Stimulated activated CD4-positive, alpha-beta T cell treated with anti-CD3 and anti-CD28 coated beads, Interleukin-12 subunit alpha, Interleukin-12 subunit beta, amount 100 ng/mL, for 24 hours (primary cell): ENCODE measurements at regions not wholly inside any gene's neighbourhood (a gene's known extent, or its start where the extent isn't known, plus 50 kb on each side); places are given as distances from the start of the nearest gene placed in this dataset.

Source experiments
- DNase-seq, 2 experiments: peaks; one replicate each; pipeline ENCODE4 v3.0.0-alpha.2; 2020; ENCODE audit warnings: low read depth in 2 of 2

DNA sequence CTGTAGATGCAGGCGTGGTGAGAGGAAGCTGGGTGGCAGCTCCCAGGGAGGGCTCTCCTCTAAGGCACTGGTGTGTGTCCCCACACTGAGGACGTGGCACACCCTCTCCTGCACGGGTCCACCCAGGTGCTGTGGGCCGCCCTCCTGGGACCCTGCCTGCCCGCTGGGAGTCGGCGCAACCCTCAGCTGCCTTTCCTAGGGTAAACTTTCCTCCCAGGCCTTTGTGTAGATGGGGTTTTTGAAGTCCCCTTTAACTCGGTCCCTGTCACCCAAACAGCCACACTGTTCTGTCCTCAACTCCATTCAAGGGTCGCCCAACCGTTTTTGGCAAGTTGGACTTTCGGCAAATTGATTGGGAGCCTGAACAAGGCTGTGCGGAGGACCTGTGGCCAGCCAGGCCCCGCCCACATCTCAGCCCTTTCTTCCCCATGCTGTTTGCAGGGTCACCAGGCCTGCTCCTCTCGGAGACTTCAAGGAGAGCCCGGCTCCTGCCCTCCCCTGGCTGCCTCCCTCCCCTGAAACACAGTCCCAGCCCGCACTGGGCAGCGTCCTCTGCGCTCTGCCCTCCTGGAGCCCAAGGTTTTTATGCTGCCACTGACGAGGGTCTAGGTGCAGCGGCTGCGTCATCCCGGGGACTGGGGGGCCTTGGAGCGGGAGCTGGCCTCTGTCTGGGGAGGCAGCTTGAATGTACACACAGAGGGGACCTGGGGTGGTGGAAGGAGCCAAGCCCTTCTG, 1126.2 kb downstream of the BRD1 start:
- no peak for DNase-seq

DNA sequence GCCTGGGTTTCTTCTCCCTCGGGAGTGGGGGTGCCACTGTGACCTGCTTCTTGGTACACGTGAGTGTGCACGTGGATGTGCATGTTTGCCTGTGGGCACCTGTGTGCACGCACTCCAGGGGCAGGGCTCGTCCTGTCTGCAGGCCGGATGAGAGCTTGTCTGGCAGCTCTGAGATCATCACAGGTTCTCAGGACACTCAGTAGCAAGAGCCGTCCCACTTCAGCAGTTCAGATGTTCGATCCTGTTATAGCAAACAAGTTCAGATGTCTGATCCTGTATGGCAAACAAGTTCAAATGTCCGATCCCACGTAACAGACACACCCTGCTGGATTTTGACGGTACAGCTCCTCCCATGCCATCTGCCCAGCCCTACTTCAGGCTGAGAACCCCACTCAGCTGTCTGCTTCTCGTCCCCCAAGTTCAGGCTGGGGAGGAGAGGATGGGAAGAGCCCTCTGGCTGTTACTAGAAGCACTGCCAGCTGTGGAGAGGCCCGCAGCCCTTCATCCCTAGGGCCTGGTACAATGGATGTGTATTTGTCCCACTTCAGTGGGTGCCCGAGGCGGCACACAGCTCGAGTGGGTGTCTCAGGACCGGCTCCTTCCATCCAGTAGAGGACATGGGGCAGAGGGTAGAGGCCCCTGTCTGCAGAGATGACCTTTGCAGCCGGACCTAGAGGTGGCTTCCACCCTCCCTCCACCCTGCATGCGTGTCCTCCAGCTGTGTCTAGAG, 1126.9 kb downstream of the BRD1 start:
- DNase-seq, result no peak

DNA sequence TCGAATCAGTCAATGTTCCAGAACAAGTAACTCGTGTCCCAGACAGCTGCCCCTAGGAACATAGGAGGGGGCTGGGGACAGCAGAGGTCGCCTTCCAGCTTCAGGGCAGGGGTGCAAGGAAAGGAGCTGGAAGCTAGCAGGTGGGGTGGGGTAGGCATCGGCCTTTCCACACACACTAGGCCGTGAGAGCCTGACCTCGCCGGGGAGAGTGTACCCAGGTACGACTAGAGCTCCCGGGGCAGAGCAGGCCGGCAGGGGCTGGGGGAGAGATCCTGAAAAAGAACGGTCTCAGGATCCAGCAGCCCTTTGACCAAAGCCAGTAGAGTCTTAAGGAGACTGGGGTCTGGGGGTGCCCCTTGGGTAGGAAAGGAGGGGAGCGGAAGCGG, 1127.5 kb downstream of the BRD1 start:
- no peak for DNase-seq

DNA sequence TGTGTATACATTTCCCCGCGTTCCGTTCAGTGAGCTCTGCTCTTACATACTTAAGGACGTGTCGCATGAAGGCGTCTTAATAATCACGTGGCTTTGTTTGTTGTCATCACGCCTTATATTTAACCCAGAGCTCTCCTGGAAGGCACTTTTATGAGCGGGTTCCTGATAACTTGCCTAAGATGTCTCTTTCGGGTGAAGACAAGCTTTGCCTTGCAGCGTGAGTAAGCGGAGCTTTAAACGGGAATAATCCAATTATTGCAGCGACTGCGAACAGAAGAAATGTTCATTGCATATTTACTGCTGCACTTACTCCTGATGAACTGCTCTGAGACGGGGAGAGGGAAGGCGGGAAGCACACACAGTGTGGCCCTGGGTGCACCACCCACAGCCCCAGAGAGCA, 1128.2 kb downstream of the BRD1 start:
- no peak for DNase-seq

DNA sequence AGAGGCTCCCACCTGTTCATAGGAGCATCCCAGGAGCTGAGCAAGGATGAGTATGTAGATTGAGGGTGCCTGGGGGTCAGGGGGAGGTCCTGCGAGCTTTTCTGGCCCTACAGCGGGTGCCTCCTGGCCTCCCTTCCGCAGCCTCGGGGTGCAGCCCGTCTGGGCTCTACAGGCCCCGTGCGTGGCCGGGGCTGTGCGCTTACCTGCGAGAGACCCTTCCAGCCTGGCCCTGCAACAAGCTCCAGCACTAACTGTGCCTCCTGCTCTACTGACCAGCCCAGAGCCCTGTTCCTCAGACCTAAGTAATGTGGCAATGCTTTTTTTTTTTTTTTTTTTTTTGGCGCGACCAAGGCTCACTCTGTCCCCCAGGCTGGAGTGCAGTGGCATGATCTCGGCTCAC, 1129.1 kb downstream of the BRD1 start:
- DNase-seq, result no peak

DNA sequence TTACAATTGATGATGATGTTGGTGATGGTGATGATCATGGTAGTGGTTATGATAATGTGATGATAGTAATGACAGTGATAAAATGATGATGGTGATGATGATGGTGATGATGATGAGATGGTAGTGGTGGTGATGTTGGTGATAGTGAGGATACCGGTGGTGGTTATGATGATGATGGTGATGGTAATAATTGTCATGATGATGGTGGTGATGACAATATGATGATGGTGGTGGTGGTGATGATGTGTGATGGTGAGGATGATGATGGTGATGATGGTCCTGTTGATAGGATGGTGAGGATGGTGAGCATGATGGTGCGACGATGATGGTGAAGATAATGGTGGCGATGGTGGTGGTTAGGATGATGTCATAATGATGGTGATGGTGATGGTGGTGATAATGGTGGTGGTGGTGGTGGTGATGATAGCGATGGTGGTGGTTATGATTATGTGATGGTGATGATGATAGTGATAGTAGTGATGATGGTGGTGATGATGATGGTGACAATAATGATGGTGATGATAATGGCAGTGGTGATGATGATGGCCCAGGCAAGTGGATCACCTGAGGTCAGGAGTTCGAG, 1129.9 kb downstream of the BRD1 start:
- DNase-seq, result no peak

DNA sequence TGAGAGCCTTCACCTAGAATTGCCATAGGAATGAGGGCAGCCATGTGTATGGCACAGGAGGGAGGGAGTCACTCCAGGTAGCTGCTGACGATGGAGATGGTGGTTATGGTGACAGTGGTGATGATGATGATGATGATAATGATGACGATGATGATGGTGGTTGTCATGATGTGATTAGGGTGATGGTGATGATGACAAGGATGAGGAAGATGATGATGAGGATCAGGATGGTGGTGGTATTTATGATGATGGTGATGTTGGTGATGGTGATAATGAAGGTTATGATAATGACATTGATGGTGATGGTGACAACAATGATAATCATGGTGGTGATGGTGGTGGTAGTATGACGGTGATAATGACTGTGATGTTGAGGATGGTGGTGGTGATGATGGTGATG, 1130.5 kb downstream of the BRD1 start:
- no peak for DNase-seq

DNA sequence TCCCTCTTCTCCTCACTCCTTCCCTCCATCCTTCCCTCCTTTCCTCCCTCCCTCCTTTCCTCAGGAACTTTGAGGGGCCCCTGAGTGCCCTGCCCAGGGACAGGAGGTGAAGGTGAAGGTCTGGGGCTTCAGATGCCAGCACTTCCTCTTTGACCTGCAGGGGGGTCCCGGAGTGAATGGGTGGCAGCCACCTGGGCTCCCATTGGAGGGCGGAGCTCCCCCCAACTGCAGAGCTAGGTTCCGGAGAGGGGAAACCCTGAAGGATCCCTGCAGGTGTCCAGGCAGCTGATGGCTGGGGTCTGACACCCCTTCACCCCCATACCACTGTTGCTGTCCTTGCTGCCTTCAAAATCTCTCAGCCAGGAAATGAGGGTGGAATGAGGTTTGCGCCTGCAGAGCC, 1131.3 kb downstream of the BRD1 start:
- no peak for DNase-seq

DNA sequence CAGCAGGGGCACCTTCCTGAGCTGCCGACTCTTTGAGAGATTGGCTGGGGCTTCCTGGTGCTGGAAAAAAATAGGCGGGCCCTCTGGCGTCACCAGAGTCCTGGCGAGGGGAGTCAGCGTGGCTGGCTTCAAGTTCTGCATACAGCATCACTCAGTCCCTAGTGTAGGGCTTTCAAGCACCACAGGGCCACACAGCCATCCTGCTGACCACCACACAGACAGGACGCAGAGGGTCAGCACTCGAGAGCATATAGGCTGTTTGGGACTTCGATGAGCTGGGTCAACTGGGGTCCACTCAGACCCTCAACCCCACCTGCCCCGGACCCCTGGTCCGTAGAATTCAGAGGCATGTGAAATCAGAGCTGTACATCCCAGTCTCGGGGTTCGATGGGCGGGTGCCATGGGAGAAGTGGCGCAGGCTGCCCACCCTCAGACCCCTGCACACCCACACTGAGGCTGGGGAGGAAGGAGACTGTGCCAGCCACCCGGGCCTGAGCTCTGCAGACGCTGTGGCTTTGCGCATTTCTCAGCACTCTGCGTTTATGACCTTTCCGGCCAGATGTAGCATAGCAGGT, 1131.9 kb downstream of the BRD1 start:
- DNase-seq, result no peak

DNA sequence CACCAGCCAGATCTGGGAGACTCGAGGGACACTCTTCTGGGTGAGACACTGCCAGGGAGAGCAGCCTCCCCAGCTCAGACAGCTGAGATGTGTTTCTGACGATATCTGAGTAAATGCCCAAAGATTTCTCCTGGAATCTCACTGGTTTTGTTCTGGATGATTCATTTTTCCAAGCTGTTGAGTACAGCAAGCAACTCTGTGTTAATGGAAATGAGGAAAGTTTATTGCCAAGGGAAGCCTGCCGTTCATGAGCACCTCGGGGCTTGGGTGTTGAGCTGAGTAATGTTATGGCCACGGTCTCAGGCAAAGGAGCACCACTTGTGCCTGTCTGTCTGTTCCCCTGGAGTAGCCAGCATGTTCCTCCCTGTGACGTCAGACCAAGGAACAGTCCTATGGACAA, 1132.4 kb downstream of the BRD1 start:
- DNase-seq, result no peak

DNA sequence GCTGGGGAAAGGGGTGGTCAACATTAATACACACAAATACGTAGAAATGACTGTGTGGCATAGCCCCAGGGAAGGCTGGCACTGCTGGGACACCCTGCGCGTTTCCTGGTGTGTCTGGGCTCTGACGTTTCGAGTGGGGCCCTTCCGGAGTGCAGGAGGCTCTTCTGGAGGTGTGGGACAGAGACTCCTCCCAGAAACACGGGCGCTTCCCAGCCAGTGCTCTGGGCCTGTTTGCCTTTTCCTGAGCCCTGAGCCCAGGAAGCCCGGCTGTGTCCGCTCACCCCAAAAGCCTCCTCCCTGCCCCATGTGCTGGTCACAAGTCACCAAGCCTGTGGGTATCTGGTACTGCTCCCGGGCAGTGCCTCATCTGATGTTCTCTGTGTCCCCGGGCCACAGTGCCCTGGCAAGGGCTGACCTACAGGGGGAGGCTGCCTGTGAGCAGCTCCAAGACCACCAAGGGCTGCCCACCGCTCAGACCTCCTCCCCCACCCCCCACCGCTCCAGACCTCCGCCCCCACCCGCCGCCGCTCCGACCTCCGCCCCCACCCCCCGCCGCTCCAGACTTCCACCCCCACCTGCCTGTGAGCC, 1133.3 kb downstream of the BRD1 start:
- no peak for DNase-seq

DNA sequence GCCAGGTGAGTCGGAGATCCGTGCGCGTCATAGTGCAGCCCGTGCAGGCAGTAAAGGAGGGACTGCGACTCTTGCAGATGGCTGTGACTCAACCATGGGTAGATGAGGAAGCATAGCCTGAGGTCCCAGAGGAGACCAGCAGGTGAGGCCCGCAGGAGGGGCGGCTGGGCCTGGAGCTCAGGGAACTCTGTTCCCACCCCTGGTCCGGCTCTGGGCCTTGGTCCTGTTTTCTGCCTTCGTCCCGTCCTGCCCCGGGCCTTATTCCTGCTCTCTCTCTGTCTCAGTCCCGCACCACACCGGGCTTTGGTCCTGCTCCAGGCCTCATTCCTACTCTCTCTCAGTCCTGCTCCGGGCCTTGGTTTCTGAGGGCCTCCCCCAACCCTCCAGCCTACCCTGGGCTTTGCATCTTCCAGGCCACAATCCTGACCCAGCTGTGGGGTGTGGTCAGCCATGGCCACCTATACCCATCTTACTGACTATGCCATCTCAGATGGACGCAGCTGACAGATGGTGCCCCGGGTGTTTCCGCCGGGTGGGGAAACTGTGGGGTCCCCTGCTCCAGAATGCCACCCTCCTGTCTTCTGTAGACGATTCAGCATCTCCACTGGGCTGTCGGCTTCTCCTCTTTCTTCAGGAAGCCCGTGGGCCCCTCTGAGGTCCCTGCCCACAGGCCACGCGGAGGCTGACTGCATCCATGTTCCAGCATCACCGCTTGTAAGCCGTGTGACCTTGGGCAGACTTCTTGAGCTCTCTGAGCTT, 1134.1 kb downstream of the BRD1 start:
- no peak for DNase-seq

DNA sequence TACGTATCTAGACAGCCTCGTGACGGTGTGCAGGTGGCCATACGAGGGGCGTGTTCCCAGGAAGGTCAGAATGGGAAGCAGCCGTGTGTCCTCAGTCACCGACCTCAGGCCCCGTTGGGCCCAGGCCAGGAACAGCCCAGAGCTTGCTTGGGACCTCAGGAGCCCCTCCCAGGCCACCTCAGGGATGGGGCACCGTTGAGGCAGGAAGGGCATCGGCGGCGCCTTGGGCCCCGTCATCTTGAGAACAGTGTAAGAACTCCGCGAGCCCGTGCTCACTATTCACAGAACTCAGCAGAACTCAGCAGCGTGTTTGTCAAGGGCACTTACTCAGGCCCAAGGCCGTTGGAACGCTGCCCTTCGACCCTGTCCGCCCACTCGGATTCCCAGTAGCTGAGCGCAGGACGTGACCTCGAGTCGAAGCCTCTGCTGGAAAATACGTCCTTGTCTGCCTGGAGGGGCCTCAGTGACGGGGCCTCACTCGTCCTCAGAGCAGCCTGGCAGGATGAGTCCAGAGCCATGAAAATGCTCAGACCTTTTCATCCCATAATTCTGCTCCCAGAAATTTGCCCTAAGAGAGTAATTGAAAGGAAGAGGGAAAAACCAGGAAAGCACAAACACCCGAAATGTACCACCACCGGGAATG, 1134.8 kb downstream of the BRD1 start:
- no peak for DNase-seq

DNA sequence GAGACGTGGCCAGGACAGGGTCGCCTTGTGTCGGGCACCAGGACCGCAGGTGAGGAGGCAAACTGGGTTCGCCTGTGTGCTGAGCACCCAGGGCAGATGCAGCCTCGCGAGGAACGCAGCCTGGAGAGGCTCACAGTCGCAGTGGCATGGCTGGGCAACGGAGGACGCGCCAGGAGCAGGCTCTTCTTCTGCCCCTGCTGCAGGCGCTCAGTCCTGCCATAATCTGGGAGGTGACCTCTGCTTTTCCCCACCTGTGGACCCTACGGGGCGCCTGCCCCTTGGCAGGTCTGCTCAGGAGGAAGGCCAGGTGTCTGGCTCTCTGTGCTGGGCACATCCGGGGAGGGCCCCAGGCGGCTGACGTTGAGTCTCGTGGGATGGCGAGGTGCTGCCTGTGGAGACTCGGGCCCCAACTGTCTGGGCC, 1136.2 kb downstream of the BRD1 start:
- no peak for DNase-seq

DNA sequence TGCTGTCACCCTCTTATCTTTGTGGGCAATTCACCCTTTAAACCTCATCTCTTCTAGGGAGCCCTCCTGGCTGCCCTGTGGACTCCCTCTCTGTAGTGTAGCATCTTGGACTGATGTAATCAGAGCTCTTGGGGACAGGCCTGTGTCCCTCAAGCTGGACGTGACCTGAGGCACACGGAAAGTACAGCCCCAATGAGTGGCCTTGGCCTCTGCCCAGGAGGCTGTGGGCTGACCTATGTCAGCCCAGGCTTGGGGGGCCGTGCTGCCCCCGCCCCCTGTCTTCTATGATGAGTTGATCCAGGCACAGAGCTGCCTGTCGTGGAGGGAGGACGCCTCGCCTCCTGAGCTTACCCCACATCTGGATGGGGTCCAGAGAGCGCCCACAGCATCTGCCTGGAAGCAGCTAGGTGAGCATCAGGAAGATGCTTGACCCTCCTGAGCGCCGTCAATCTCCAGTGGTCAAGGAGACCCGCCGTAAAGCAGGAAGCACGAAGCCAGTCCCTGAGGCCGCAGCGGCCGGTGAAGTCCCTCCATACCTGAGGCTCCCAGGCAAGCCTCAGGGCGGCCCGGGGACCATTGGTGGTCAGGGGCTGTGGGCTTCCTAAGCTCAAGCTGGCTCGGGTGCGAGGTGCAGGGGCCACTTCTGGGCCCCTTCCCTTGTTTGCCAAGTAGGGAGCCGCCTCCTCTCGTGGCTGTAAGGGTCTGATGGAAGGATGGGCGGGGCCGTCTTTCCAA, 1136.9 kb downstream of the BRD1 start:
- no peak for DNase-seq

DNA sequence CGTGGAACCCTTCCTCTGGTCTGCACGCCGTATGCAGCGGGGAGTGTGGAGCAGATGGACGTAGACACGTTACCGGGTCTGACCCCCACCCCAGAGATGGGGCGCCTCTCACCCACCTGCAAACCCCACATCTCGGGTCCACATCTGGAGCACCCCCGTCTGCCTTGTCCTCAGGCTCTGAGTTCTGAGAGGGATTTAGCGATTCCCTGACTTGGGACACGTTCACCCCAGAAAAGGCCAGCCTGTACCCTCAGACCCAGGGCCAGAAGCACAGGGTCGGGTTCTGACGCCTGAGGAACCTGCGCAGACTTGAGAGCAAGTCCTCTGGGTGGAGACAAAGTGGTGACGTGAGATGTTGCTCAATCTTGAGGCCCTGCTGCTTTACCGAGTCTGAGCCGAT, 1138.5 kb downstream of the BRD1 start:
- no peak for DNase-seq

DNA sequence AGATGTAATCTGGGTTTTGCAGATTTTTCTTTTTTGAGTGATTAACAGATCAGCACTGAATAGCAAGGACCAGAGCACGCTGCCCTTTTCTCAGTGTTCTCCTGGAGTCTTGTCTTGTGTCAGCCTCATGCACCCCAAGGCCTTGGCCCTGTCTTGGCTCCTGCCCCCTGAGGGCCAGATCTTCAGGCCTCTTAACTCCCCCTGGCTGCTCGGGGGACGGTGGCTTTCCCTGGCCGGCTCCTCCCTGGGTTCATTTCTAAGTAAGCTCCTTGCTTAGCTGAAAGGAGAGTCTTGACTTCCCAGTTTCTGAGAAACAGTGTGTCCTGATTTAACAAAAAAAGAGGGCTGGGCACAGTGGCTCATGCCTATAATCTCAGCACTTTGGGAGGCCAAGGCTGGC, 1139.3 kb downstream of the BRD1 start:
- no peak for DNase-seq

DNA sequence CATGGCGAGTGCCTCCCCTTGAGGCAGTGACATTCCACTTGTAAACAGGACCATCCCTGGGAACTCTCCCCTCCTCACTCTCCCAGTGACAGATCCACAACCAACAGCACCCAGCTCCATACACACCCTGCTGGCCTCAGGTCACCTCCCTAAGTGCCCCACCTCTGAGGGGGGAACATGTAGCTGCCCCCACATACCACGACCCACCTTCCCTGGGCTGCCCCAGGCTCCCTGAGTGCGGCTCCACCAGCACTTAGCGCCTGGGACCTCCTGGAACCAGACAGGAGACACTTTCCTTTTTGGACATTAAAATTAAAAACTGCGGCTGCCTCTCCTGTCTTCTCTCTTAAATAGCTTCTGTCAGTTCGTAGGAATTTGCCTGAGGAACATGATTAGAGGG, 1140.1 kb downstream of the BRD1 start:
- no peak for DNase-seq

DNA sequence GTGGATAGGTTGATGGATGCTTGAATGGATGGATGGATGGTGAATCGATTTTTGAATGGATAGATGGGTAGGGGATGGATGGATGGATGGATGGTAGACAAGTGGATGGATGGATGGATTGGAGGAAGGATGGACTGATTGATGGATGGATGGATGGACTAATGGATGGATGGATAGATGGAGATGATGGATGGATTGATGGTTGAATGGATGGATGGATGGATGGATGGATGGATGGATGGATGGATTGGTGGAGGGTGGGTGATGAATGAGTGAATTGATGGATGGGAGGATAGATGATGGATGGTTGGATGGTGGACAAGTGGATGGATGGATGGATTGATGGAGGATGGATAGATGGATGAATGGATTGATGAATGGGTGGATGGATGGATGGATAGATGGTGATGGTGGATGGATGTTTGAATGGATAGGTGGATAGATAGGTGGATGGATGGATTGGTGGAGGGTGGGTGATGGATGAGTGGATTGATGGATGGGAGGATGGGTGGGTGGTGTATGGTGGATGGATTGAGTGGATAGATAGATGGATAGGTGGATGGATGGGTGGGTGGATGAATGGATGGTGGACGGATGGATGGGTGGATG, 1140.9 kb downstream of the BRD1 start:
- no peak for DNase-seq

DNA sequence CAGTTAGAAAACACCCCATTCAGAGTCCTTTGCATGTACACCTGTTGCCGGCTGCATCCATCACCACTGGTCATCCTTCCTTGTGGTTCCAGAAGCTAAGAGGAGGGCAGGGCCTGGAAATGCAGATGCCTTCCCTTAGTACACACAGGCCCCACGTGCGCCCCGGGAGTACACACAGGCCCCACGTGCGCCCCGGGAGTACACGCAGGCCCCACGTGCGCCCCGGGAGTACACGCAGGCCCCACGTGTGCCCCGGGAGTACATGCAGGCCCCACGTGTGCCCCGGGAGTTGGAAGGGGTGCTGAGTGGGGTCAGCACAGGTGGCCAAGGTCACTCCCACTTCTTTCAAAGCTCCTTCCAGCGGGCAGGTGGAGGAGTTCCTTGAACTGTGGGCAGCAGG, 1141.9 kb downstream of the BRD1 start:
- no peak for DNase-seq
